GM21381 (cell line): ENCODE measurements at regions not wholly inside any gene's neighbourhood (a gene's known extent, or its start where the extent isn't known, plus 50 kb on each side); places are given as distances from the start of the nearest gene placed in this dataset.
A peak's percentile ranks its signal among the peaks of the same experiment; 100 is the strongest.

Experiments used
- ATAC-seq: cut with Tn5 transposase; IDR thresholded peaks from one replicate; pipeline ENCODE4 v1.9.1; 2021; ENCODE audit warnings: mild to moderate bottlenecking, moderate library complexity; ENCODE audit not compliant: unreplicated experiment

GRCh38 chr2:147520817-147521216 lies 324.0 kb upstream of the ACVR2A start:
- ATAC-seq: no peak

- ATAC-seq: no peak
These were observed 325.7 kb upstream of the ACVR2A start for GRCh38 chr2:147519178-147519577.

- ATAC-seq: no peak
These were observed 329.6 kb upstream of the ACVR2A start for GRCh38 chr2:147515213-147515612.

GRCh38 chr2:147512206-147512605 lies 332.6 kb upstream of the ACVR2A start:
- no peak for ATAC-seq

- ATAC-seq: no peak
These were observed 333.3 kb upstream of the ACVR2A start for GRCh38 chr2:147511491-147511948.

- no peak for ATAC-seq
These were observed 335.0 kb upstream of the ACVR2A start for GRCh38 chr2:147509821-147510220.

GRCh38 chr2:147506889-147507288 lies 337.9 kb upstream of the ACVR2A start:
- ATAC-seq: no peak

- no peak for ATAC-seq
These were observed 342.0 kb upstream of the ACVR2A start for GRCh38 chr2:147502711-147503290.

GRCh38 chr2:147501968-147502367 lies 342.9 kb upstream of the ACVR2A start:
- ATAC-seq: no peak

GRCh38 chr2:147500819-147501395 lies 343.9 kb upstream of the ACVR2A start:
- ATAC-seq: no peak

GRCh38 chr2:147500229-147500628 lies 344.6 kb upstream of the ACVR2A start:
- no peak for ATAC-seq

- ATAC-seq: peak; percentile 57
These were observed 345.0 kb upstream of the ACVR2A start for GRCh38 chr2:147499785-147500184.

- ATAC-seq: no peak
These were observed 349.1 kb upstream of the ACVR2A start for GRCh38 chr2:147495734-147496133.

GRCh38 chr2:147492471-147492870 lies 352.4 kb upstream of the ACVR2A start:
- no peak for ATAC-seq

- no peak for ATAC-seq
These were observed 353.3 kb upstream of the ACVR2A start for GRCh38 chr2:147491506-147491905.

GRCh38 chr2:147490401-147491261 lies 354.2 kb upstream of the ACVR2A start:
- no peak for ATAC-seq

- no peak for ATAC-seq
These were observed 356.4 kb upstream of the ACVR2A start for GRCh38 chr2:147488472-147488871.

- no peak for ATAC-seq
These were observed 356.9 kb upstream of the ACVR2A start for GRCh38 chr2:147487978-147488289.

GRCh38 chr2:147487286-147487977 lies 357.4 kb upstream of the ACVR2A start:
- no peak for ATAC-seq

- ATAC-seq: no peak
These were observed 359.5 kb upstream of the ACVR2A start for GRCh38 chr2:147485210-147485851.

GRCh38 chr2:147483911-147484310 lies 360.9 kb upstream of the ACVR2A start:
- no peak for ATAC-seq
